GM21825 (cell line): ENCODE measurements at regions not wholly inside any gene's neighbourhood (a gene's known extent, or its start where the extent isn't known, plus 50 kb on each side); places are given as distances from the start of the nearest gene placed in this dataset.

Source experiments
- ATAC-seq: cut with Tn5 transposase; IDR thresholded peaks from one replicate; pipeline ENCODE4 v1.9.1; 2021; ENCODE audit warnings: mild to moderate bottlenecking, moderate library complexity; ENCODE audit not compliant: unreplicated experiment

DNA sequence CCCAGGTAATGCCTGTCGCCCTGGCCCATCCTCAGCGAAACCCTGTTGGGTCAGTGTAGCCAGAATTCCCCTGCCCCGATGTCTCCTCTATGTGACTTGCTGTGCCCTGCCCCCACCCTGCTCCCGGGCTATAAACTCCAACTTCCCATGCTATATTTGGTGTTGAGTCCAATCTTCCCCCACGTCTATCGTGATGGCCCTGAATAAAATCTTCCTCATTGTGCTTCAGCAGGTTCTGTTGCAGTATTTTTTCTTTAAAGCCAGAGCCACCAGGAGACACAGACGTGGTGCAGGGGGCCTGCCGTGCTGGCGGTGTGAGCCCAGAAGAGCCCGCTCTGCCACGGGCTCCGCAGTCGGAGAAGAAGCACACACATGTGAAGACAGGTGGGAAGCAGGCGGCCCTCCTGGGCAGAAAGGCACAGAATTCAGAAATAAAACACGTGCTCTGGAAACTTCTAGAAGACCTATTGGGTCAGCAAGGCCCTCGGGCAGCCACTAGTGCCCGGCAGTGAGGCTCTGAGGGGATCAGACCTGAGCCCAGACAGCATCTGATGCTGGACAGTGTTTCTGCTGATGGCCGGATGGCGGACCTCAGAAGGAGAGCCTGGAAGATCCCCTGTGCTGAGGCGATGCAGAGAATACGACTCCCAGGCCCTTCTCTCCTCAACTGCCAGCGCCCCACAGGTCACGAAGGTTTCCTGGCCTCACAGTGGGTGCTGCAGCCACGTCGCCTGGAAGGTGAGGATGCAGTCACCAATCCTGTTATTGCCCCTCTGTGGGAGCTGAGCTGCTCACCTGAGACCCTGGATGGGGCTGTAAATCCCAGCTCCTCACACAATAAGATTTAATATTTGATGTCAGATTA lies 501.9 kb downstream of the BRD1 start:
- no peak for ATAC-seq

DNA sequence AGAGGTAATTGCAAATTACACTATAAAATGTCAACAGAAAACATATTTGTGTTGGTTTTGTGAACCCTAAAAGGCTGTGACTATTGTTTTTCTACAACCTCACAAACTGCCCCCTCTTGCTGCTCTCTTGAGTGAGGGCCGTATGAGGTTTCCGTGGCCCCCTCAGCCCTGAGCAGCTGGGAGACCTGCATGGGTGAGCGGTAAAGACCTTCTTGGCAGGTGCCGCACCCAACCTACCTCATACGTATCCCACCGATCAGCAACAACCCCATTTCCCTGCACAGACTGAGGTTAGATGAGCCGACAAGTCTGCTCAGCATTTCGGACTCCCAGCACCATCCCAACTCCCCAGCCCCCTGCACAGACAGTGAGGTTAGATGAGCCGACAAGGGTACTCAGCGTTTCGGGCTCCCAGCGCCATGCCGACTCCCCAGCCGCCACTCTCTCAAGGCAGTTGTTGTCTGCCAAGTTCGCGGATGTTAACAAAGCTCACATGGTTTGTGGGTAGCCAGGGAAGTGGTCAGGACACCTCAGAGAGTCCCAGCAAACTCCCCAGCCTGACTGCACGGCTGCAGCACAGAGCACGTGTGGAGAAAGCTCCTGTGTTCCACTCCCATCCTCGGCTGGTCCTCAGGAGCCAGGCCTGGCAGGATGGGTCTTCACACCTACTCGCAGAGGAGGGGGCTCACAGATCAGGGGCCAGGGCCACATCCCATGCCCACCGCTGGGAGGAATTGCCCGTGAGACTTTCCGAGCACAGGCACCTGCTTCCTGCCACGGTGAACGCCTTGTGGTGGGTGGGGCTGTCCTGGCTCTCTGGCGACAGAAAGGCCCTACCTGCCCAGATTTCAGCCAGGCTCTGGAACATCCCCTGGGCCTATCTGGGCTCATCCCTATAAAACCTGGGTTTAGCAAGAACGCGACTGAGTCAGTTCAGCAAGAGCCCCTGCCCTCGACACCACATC lies 502.9 kb downstream of the BRD1 start:
- no peak for ATAC-seq

DNA sequence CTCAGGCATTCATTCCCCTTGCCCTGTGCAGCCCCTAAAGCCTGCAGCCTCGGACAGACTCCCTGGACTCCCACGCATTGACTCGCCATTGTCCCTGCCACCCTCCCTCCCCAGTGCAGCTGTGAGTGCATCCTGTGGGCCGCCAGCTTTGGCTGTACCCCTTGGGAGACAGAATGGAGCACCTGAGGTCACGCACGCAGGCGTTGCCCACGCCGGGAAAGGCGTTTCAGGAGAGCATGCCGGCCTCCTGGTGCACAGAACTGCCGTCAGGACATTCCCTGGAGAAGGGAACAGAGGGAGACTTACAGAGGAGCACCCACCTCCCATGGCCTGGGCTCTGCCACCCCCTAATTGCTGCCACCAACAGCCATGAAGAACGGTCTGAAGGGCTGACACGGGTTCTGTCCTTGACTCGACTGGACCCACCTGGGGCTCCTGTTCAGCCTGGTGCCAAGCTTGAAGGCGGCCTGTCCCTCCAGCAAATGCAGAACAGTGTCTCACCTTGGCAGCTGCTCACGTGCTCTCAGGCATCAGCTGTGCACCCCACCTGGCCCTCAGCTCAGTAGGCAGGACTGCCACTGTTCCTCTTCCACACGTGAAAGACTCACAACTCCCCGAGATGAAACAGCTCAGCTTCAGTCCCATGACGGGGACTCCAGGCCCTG lies 503.8 kb downstream of the BRD1 start:
- no peak for ATAC-seq

DNA sequence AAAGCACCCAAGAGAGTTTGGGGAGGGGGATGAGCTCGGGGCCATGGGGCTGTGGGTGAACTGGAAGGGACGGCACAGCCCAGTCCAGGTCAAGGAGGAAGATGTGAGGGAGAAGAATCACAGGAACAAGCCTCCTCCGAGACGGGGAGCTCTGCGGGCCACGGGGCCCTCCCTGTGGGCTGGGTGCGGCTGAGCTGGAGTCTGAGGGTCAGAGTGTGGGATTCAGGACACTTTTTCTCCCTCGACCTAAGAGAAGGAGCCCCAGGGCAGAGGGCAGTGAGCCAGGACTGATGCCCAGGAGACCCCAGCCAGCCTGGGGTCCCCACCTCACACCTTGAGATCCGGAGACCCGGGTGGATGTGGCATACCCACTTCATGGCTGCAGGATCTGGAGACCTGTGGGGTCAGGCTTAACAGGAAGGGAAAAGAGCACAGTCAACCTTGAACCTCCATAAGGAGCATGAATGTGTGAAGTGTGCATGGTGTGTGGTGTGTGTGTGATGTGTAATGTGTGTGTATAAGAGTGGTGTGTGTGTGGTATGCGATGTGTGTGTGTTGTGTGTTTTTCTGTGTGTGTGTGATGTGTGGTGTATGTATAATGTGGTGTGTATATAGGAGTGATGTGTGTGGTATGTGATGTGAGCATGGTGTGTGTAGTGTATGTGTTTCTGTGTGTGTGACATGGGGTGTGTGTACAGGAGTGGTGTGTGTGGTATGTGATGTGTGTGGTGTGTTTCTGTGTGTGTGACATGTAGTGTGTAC lies 504.6 kb downstream of the BRD1 start:
- no peak for ATAC-seq

DNA sequence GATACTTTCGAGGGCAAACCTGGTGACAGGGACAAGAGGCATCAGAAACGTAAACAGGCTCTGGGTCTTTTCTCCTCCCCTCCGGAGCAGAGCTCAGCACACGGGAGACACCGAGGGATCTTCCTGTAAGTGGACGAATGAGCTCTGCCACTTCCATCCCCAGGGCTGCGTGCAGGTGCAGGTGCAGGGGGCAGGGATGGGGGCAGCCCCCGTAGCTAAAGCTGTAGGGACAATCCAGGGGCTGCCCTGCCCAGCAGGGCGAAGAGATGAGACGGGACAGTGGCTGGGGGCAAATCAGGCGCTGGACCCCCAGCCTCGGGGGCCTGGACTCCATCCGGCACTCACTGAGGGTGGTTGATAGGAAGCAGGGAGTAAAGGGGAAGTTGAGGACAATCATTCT lies 505.4 kb downstream of the BRD1 start:
- ATAC-seq: no peak

DNA sequence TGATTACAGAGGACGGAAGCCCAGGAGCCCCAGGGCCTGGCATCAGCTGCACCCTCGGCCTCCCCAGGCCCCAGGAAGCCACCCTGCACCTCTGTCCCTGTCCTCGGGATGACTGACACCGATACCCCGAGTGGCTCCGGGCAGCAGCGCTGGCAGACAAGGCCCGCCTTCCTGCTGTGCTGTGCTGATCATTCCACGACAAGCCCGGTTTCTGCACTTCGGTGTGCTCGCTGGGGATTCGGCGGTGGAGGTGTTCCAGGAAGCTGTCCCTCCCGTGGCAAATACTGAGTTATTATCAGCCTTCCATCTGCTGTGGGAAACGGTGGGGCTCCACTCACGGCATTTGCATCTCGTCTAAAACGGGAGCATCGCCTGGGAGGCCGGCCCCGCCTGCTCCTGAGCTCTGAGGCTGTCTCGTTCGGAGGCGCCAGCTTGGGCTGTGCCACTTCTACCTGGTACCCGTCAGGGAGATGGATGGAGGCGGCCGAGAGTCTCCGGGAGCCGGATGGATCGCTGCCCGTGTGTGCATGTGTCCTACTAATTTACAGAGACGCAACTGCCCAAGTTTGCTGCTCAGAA lies 506.1 kb downstream of the BRD1 start:
- no peak for ATAC-seq

DNA sequence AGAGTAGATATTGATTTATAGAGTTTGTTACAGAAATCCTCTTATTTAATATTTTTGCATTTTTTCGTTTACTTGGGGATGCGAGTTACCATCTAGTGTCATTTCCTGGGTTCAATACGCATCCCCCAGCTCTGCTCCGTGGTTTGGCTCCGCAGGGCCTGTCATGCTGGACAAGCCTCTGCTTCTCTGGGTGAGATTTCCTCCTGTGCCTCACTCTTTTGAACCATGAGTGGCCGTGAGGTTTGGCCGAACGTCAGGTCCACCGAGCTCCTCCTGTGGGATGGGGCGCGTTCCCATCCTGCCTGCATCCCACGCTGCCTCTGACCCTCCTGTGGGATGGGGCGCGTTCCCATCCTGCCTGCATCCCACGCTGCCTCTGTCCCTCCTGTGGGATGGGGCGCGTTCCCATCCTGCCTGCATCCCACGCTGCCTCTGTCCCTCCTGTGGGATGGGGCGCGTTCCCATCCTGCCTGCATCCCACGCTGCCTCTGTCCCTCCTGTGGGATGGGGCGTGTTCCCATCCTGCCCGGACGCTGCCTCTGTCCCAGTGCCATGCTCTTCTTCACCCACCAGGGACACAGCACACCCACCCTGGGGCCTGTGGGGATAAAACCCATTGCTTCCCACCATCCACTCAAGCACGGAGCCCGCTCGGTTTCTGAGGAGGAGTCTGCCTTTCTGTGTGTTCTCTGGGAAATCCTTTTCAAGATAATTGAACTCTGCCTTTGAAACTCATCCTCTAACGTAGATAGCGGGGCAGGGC lies 506.8 kb downstream of the BRD1 start:
- no peak for ATAC-seq

DNA sequence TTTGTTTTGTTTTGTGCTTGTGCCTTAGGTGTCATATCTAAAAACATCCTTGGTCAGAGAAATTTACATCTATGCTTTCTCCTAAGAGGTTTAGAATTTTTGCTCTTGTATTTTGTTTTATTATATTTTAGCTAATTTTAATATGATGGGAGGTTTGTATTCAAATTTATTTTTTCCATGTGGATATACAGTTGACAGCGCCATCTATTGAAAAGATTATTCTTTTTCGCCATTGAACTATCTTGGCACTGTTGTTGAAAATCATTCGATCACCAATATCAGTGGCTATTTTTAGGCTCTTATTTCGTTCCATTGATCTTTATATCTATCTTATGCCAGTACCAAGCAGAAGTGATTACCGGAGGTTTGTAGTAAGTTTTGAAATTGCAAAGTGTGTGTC lies 510.3 kb downstream of the BRD1 start:
- no peak for ATAC-seq

DNA sequence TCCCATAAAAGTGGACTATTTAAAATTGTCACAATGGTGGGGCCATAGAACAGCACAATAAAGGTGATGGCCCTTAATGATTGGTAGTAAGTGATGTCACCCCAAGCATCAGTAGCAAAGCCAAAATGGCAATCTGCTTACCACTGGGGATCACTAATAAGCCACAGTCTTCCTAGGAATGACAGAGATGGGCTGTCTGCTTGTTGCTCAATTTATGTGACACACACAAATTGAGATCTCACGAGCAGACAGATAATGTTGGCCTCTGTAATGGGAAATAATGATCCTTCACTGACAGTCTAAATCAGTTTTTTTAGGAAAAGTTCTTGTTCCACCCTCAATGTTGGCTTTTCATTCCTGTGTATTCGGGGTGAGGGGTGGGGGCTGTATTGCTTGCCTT lies 515.1 kb downstream of the BRD1 start:
- no peak for ATAC-seq

DNA sequence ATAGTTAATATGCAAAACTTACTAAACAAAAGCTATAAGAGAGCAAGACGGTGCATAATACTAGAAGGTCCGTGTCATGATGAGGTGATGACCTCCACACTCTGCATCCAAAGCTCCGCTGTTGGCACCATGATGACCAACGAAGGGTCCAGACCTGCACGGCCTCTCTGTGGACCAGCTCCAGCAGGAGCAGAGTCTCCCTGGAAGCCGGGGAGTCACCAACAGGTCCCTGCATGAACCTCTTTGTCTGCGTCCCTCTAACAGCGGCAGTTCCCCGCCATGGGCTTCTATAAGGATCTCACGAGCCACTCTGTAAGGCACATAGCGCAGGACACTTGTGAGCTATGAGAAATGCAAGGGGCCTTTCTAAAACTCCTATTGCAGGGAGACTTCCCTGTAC lies 517.3 kb downstream of the BRD1 start:
- no peak for ATAC-seq

DNA sequence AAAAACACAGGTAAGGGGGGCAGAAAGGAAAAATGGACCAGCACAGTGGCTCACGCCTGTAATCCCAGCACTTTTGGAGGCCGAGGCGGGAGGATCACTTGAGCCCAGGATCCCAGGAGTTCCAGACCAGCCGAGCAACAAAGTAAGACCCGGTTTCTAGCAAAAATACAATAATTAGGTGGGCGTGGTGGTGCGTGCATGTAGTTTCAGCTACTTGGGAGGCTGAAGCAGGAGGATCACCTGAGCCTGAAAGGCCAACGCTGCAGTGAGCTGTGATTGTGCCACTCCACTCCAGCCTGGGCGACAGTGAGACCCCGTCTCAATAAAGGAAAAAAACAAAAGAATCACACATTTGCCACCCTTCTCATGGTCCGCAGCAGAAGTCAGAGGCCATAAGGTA lies 519.4 kb downstream of the BRD1 start:
- no peak for ATAC-seq

DNA sequence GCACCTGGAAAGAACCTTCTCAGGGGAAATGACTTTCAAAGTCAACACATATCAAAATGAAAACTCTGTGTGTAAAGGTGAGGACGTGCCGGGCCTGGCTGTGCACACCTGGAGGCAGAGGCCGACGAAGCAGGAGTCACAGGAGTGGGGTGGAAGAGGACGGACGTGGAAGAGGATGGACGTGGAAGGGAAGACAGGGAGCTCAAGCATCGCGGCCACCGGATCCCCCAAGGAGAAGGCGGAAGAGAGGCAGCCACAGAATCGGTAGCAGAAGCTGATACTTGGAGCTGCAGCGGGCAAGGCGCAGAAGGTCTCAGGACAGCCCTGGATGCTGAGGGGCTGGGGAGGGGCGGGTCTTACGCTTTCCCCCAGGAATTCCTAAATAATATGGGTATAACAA lies 519.8 kb downstream of the BRD1 start:
- ATAC-seq: no peak

DNA sequence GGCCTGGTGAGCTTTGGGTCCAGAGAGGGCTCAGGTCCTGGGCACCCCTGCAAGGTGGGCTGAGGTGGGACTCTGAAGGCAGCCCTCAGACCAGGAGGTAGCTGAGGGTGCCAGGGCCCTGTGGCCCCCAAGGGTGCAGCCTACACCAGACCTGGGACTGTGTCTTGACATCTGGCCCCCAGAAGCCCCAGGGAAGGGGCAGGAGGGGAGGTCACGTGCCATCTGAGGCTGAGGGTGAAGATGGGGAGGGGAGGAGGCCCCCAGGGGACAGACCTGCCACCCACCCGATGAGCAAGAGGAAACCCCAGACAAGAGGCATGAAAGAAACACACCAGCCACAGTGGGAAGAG lies 520.2 kb downstream of the BRD1 start:
- no peak for ATAC-seq

DNA sequence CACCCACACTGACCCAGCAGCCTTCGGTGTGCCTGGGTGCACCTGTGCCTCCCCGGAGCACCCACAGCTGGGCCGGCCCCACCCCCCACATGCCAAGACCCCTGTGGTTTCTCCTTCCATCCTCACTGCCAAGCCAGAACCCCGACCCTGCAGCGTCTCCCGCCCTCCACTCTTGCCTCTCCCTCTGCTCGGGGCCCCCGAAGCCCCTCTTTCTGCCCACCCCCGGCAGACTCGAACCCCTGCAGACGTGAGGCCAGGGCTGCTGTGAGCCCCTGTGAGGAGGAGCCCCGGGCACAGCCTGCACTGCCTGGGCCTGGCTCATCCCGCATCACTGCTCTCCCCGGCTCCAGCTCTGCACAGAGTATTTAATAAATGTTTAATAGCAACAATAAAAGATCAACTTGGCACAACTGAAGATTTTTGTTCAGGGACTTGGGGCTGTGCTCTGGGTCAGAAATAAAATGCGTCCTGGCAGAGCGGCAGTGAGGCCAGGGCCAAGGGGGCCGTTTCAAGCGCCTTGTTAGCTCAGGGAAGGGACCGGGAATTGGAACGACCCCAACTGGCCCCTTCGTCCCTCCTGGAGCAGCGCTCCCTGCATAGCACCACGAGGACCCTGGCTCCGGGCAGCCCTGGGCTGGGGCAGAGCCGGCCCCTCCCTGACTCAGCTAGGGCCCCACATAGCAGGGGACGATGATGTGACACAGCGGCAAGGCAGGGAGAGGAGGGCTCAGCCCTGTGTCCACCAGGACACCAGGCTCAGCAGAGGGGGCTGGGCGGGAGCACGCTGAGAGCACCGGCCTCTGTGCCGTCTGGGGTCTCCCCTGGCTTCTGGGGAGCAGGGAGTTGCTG lies 520.8 kb downstream of the BRD1 start:
- ATAC-seq: no peak

DNA sequence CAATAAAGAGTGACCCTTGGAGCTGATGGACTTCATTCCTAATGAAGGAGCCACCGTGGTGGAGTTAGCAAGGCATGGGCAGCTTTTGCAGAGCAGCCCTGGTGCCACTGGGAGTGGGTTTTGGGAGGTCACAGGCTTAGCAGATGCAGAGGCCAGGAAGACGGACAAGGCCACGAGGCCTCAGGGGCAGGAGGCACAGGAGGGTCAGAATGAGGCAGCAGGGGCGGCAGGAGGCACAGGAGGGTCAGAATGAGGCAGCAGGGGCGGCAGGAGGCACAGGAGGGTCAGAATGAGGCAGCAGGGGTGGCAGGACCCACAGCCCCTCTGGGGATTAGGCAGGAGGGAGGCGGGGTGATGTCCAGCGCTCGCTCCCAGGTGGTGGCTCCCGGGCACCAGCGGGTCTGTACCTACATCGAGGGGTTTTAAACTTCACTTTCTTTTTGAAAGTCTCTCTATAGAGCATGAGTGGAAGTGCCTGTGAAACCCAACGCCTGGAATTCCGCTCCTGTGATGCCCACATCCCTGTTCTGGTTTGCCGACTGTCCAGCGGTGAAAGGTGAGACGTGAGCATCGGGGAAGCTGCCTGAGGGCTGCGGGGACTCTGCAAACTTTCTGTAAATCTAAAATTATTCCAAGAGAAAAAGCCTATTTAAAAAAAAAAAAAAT lies 521.6 kb downstream of the BRD1 start:
- no peak for ATAC-seq

DNA sequence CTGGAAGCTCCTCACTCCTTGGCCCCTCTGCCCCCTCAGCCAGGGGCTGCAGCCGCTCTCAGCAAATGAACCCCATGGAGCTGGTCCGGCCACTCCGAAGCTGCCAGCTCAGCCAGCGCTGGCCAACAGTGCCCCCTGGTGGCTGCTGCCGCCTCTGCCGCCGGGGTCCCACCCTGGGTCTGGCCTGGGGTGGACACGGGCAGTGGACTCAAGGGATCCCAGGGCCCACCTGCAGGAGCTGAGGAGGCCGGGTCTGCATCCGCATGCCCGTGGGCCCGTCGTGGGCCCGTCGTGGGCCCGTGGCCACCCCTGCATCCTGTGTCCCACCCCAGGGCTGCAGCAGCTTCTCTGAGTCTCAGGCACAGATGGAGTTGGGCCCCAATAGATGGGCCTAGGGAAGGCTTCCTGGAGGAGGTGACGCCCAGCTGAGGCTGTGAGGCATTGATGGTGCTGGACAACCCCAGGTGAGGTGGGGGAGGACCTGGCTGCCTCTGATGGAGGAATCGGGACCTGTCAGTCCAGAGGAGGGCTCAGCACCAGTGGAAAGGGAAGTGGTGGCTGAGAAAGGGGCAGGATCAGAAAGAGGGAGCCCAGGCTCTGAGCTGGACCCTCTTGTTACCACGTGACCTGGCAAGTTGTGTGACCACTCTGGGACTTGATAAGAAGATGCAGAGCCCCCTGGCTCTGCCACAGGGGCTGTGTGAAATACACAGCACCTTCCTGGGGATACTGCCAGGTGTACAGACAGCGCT lies 522.3 kb downstream of the BRD1 start:
- ATAC-seq: no peak

DNA sequence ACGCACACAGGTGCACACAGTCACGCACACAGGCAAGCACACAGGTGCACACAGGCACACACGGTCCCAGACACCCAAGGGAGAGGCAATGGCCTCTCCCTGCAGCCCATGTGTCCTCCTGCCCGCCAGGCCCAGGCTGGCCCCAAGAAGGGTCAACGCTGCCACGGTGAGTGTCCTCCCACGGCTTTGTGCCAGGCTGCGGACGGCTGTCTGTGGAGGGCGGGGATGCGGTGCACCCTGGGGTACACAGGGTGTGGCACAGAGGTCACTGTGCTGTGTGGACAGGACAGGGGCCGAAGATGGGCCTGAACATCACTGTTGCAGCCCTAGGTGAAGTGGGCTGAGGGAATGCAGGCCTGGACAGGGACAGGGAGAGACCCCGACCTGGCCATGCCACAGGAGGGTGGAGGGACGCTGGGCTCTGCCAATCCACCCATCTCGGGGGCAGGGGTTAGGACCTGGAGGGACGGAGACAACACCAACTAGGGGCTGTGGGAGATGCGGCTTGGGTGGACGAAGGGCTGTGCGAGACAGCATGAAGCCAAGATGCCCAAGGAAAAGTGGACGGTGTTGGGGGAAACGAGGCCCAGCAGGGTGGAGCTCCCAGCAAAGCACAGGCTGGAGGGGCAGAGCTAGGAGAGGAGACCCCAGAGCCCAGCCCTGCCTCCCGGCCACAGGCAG lies 523.8 kb downstream of the BRD1 start:
- ATAC-seq: no peak
